HG02884 (cell line): ENCODE measurements at regions not wholly inside any gene's neighbourhood (a gene's known extent, or its start where the extent isn't known, plus 50 kb on each side); places are given as distances from the start of the nearest gene placed in this dataset.
"Not testable (repeated sequence)": the region's sequence is repeated elsewhere in the genome, so short reads cannot be mapped to it uniquely, and the experiment has no call there.

Source experiments
- ATAC-seq: cut with Tn5 transposase; IDR thresholded peaks from one replicate; pipeline ENCODE4 v1.9.1; 2021; ENCODE audit warnings: mild to moderate bottlenecking, moderate library complexity; ENCODE audit not compliant: unreplicated experiment

DNA sequence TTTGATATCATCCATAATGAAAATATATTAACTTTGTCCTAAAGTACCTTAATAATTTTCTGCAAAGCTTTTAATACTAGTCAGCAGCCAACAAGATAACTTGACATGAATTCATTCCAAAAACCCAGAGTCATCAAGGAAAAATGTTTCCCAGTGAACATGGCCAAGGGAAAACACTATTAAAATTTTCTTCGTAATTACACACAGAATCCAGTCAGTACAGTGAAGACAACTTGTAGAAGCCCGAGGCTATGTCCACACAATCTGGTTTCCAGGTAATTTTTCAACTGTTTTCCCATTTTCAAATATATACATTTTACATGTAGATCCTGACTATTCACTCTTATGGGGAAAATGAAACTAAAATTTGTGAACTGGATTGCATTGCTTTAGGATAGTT lies 600.9 kb downstream of the CDH8 start:
- ATAC-seq: no peak

DNA sequence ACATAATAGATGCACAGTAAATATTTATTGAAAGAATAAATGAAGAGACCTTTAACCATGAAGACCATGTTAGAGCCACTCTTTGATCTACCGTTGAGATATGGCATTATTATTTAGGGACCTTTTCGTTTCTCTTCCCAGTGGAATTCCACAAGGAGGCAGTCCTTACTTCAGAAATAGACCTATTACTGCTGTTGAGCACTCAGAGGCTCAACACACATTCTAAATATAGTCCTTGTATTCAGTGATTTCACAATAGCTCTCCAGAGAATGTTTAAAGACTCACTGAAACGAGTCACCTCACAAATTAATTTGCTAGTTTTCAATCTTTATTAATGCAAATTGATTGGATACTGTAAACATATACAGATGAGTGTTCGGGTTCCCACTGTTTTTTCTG lies 603.8 kb downstream of the CDH8 start:
- ATAC-seq: no peak

DNA sequence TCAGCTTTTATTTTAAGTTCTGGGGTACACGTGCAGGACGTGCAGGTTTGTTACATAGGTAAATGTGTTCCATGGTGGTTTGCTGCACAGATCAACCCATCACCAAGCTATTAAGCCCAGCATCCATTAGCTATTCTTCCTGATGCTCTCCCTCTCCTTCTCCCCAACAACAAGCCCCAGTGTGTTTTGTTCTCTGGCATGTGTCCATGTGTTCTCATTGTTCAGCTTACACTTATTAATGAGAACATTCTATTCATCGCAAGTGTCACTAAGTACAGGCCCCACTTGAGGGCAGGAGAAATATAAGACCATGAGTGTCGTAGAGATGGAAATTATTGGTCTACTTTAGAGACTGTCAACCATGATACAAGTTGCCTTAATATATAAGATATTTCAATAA lies 615.1 kb downstream of the CDH8 start:
- ATAC-seq: no peak

DNA sequence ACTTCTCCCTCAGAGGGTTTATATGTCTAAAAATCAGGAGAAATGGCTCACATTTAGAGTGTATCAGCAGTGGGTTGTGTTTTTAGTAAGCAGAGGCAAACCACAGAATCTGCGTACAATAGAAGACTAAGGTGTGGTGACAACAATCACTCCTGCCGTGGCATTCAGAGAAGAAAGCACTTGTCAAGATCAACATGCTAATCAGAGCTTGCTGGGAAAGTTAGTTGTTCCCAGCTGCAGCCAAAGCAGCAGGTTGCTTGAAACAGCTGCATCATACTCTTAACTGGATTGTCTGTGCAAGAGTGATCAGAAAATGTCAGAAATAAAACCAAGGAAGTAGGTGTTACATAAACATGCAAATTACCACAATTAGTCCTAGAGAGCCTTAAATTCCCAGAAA lies 616.4 kb downstream of the CDH8 start:
- ATAC-seq: no peak

DNA sequence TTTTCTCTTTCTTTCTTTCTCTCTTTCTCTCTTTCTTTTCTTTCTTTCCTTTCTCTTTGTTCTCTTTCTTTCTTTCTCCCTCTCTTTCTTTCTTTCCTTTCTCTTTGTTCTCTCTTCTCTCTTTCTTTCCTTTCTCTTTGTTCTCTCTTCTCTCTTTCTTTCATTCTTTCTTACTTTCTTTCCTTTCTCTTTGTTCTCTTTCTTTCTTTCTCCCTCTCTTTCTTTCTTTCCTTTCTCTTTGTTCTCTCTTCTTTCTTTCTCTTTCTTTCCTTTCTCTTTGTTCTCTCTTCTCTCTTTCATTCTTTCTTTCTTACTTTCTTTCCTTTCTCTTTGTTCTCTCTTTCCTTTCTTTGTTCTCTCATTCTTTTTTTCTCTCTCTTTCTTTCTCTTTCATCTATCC lies 617.4 kb downstream of the CDH8 start:
- ATAC-seq: not testable (repeated sequence)

DNA sequence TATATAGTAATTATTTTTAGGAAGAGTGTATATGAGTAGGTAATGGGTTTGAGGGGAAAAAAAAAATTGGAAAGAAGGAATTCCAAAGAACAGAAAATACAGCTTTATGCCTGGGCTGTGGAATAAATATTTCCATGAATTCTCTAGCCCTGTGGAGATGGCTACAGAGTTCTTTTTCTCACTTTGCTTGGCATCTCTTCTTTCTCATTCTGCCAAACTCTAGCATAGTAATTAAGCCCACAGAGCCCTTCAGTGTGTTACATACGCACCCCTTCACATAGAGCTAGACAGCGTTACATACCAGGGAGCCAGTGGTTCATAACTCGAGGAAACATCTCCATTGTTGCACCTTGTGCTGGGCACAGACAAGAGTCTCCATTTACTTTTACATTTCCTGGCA lies 621.1 kb downstream of the CDH8 start:
- no peak for ATAC-seq

DNA sequence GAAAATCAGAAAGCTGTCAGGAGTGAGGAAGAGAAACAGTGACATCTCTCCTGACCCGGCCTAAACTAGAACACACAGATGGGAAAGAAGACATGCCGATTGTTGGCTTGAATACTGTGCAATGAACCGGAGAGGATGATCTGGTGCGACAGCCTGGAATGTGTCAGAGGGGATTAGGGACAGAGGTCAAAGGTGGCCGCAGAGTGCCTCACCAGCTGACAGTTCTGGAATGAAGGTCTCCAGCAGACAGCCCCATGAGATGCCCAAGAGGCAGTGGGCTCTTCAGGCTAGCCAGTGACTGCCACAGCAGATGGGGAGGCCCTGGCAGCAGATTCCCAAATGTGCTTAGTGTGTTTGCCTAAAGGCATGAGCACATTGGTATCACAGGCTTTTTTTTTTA lies 623.2 kb downstream of the CDH8 start:
- ATAC-seq: no peak

DNA sequence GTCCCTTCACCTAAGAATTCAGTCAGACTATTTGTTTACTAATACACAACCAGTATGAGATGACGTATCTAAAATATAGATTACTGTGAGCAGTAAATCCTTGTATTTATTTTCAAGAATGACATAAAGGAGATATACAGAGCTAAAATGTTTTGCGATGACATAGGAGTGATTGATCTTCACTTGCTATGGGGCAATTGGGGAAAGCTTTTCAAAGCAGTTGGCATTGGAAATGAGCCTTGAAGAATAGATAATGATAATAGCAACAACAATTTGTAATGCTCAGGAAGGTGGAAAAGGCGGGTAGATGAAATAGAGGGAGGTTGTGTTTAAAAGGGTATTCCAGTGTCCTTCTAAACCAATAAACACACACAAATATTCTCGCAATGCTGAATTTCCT lies 623.7 kb downstream of the CDH8 start:
- ATAC-seq: no peak

DNA sequence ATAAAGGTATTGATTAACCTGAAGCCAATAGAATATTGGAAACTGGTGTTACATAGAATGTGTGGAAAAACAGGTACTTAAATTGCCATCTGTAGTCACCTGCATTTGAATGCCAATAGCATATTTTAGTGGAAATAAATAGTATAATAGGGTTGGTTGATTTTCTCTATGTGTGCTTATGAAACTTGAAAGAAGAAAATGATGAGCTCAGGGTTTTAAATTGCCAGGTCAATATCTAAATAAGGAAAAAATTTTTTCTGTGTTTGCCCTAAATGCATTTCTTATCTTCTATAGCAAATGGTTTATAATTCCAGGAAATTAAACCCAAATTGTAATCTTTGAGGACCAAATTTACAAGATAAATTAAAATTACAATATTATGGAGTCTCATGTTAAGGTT lies 626.6 kb downstream of the CDH8 start:
- no peak for ATAC-seq

DNA sequence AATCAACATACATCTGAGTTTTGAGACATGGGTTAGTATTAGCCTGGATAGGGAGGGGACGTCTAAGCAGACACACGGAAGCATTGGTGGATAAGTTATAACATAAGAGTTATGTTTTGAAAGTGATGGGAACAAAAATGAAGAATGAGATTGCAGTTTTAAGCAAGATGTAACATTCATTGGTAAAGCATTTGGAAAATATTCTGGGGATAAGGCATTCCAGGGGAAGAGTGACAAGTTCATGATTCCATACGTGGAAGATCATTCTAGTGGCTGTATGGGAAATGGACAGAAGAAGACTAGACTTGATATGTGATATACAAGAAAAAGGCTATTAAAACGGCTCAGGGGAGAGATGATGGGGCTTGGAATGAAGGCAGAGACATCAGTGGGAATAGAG lies 632.9 kb downstream of the CDH8 start:
- no peak for ATAC-seq

DNA sequence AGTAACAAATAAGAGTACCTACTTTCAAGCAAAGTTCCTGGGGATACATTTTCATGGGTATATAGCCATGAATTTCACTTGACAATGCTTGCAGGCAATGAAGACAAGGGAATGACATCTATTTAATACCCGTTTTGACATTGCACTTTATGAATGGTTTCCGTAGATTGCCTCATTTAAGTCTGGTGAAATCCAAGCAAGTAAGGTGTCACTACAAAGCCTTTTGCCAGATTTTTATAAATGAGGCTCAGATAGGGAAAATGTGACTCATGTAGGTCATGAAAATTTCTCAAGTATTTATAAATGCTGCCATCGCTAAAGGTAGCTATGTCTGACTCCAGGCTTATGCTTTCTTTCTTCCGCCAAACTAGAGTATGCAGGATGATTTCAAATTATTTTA lies 644.3 kb downstream of the CDH8 start:
- no peak for ATAC-seq

DNA sequence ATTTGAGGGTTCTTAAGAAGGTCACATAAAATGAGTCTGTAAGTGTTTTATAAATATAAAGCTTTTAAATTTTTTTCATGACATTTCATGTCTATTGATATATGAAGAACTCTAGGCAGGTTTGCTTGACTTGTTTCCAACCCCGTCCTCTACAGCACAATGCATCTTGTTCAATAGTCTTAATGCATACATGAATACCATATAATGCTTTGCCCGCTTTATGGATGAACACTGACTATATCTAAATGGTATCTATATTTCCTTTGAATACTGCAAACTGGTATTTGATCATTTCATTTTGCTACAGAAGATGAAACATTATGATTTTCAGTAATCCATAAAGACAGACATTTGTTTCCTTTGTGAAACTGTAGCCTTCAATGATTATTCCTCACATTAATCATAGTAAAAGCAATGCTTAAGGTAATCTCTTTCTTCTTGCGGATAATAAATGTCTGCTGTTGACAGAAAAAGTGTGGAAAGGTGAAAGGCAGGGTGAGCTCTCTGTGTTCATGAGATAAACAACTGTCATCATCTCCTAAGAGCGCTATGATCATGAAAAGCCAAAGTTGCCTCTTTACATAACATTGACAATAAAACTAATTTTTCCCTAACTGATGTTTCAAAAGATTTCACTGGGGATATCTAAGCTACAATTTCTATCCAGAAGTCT lies 645.1 kb downstream of the CDH8 start:
- ATAC-seq: no peak

DNA sequence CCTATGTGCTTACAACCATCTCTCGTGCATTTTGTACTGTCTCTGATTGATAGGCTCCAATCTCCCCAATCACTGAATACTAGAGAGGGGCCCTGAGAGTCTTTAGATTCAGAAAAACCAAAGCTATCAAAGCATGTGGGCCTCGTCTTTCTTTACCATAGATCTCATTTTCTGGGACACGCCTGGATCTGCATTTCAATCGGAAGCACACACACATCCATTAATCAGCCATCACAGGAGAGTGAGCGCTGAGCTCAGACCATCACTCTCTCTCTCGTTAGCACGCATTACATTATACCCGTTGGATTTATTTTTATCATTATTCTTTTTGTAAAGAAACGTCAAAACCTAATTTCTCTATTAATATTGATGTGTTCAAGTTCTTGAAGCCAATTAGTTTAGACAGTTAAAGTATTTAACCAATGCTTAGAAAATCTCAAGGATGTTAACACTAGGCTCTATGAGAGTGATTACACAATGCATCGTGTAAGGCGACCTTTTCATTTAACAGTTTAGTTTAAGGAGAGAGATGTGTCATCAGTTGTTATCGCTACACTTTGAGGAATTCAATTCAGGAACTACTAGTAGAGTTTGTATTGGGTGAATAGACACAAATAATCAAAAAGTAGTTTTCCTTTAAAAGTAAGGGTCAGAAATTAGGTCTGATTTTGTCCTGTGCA lies 650.7 kb downstream of the CDH8 start:
- no peak for ATAC-seq

DNA sequence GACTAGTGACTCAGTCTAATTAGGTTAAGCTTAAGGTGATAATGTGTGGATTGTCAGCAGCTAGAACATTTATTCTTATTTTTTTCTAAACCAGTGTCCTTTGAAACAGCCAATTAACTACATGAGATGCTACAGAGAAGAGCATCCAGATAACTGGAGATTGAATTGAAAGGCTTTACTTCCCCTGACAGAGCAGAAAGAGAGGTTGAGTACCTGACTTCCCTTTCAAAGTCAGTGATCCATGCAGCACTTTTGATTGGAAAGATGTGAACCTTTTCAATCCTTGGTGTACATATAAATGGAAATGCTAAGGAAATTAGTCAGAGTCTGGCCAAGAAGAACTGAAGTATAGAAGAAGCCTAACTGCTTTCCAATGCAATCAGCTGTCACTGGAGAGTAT lies 653.8 kb downstream of the CDH8 start:
- no peak for ATAC-seq

DNA sequence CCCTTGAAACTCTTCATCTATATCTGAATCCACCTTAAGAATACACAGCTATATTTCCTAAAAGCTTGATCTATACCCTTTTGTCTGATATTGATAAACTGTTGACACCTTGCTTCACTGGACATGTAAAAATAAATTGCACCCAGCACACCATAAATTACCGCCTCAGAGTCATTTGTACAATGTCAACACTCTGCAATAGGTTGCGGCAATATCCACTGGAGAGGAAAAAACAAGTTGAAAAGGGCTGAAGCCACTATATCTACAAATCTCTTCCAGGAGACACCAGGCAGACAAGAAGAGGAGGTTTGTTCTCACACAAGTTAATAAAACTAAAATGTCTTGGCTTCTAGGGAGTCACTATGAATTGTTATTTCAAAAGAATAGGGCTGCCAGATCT lies 656.9 kb downstream of the CDH8 start:
- no peak for ATAC-seq

DNA sequence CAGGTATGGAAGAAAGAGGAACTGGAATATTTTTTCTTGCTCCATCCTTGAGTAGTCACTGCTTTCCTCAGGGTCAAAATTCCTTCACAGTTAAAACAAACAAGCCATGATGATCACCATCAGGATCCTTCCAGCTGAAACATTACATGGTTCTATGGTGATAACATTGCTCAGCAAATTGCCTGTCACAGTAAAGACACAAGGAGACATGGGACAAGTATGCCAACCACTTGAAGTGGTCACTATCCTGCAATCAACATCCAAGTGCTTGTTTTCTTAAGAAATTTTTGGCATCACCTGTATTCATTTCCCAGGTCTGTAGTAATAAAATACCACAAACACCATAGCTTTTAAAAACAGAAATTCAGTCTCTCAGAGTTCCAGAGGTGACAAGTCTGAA lies 662.2 kb downstream of the CDH8 start:
- no peak for ATAC-seq

DNA sequence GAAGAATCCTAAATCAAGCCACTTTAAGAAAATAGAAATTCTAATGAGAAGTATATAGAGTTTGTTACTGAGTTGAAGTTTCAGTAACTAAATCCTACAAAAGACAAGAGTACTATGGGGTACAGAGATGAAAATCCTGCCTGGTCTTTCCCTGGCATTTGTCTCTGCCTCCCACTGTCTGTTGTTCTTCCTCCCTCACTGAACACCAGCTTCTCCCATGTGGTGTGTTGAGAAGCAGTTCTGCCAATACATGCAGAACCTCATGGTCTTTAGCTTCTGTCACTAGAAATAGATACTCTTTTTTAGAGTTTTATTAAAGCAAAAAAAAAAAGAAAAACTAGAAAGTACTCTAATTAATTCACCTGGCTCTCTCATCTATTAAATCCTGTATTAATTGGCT lies 664.4 kb downstream of the CDH8 start:
- no peak for ATAC-seq

DNA sequence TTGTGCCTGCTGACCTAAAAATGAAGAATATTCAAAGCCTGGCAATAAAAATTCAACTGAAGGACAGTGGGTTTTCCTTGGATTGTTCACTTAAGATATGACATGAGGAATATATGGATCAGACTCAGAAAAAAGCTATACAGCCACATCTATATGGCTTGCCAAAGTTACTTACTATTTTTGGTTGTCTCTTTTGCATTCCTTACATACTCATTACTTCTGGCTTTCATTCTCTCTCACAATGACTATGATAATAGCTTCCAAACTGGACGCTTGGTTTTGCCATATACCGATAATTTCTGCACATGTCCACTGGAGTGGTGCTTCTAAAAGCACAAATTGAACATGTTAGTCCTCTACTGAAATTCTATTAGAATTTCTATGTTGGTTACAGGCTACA lies 664.9 kb downstream of the CDH8 start:
- no peak for ATAC-seq

DNA sequence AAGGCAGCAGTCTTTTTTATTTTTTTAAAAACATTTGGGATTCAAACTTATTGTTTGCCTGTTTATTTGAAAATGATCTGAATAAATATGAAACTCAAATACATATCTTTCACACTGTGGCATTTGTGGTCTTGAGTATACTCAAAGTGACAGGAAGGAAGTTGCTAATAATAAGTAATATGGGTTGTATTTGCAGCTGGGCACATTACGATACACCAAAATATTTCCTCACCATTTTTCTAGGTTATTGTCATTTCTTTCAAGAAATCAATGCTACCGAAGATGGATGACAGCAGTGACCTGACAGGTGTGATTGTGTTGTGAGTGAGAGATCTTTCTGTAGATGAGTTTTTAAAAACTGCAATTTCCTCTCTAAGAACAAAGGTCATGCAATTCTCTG lies 665.7 kb downstream of the CDH8 start:
- ATAC-seq: no peak

DNA sequence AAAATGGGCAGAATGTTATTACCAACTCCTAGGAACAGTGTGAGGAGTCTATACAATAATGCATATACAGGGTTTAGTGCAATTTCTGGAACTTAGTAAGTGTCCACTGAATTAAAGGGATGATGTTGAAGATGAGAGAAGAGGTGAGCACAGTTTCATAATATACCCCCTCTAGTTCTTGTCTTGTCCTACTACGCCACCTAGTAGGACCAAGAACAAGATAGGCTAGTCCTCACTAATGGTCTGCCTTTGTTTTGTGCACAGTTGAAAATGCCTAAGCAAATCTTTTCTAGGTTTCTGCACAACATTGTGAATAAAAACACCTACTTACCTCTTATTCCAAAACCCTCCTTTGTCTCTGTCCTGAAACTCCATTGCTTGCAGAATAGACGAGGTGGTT lies 670.2 kb downstream of the CDH8 start:
- no peak for ATAC-seq

DNA sequence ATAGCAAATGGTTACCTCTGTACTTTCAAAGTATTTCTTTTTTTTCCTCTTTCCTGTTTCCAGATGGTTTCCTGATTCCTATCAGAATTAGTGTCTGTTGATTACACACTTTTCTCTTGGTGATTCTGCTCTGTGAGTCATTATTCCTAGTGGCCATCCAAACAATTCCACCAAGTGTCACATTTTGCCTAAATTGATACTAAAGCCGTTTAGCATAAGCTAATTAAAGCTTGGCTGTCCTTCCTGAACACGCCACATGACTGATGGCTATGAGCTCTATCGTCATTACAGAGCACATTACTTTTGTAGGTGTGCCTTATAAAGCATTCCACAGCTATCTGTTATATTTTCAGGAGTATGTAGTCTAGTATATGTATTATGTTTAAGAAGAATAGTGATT lies 671.2 kb downstream of the CDH8 start:
- no peak for ATAC-seq

DNA sequence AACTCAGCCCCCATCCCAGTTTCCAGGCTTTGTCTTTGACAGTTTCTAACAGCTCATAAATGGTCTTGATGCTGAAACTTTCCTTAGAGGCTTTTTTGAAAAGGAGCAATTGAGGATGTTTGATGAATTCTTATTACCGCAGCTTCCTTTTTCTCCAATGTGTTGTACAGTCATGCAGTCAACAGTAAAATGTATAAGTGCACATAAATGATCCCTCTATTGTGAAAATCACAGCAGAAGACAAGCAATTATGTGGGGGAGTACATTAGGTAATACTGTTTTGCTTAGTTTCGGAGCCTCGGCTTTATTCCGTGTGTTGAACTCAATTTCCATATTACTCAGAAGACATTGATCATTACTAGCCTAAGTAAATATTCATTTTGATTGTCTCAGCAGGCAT lies 673.7 kb downstream of the CDH8 start:
- no peak for ATAC-seq

DNA sequence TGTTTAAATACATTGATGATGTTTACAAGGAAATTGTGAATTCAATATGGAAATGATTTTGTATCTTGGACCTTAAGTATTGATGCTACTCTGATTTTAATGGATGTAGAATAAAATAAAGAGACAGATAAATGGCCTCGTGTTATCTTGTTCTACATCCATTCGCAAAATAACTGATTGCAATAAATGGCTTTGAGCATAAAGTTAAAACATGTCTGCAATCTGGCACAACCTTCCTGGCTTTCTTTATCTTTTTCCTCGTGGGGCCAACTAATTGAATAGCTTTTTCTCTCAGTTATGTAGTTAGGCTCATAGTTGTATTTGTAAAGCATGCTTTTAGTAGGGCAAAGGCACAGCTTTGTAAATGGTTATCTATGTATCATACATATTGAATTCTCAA lies 691.4 kb downstream of the CDH8 start:
- no peak for ATAC-seq
